Endodermal cell (in vitro differentiated cells): ENCODE measurements at regions not wholly inside any gene's neighbourhood (a gene's known extent, or its start where the extent isn't known, plus 50 kb on each side); places are given as distances from the start of the nearest gene placed in this dataset.

Experiments
- DNase-seq: peaks from one replicate; pipeline ENCODE4 v3.0.0-alpha.2; 2017
- H3K27ac ChIP-seq: 2 replicates; pipeline ENCODE4 v1.5.1; 2013; ENCODE audit warnings: mild to moderate bottlenecking, low read depth, low read length, moderate library complexity
- H3K27me3 ChIP-seq: 2 replicates; pipeline ENCODE4 v1.6.1; 2013; ENCODE audit warnings: mild to moderate bottlenecking, low read length, moderate library complexity; ENCODE audit not compliant: insufficient read depth, control insufficient read depth, poor library complexity, severe bottlenecking
- H3K36me3 ChIP-seq: 2 replicates; pipeline ENCODE4 v1.7.0; 2013; ENCODE audit warnings: mild to moderate bottlenecking, low read length, moderate library complexity; ENCODE audit not compliant: control insufficient read depth, insufficient read depth
- H3K4me1 ChIP-seq: one replicate; pipeline ENCODE4 v1.7.0; 2013; ENCODE audit warnings: low read length; ENCODE audit not compliant: control insufficient read depth, insufficient read depth
- H3K4me3 ChIP-seq: 2 replicates; pipeline ENCODE4 v1.5.1; 2013; ENCODE audit warnings: mild to moderate bottlenecking, low read length, moderate library complexity
- H3K9ac ChIP-seq: 2 replicates; pipeline ENCODE4 v1.6.1; 2013; ENCODE audit warnings: mild to moderate bottlenecking, low read length, moderate library complexity; ENCODE audit not compliant: poor library complexity, severe bottlenecking; ENCODE audit errors: extremely low read depth
- H3K9me3 ChIP-seq: 2 replicates; pipeline ENCODE4 v1.6.1; 2013; ENCODE audit warnings: mild to moderate bottlenecking, low read length, moderate library complexity; ENCODE audit not compliant: control insufficient read depth
- H3K27ac Mint-ChIP-seq: 2 replicates; pipeline ENCODE4 v1.8.0; 2020; ENCODE audit warnings: mixed read lengths
- H3K27me3 Mint-ChIP-seq: 2 replicates; pipeline ENCODE4 v1.8.0; 2021; ENCODE audit warnings: mild to moderate bottlenecking, mixed read lengths; ENCODE audit not compliant: insufficient read depth
- H3K36me3 Mint-ChIP-seq: 2 replicates; pipeline ENCODE4 v1.8.0; 2020; ENCODE audit warnings: low read depth, mixed read lengths
- H3K4me1 Mint-ChIP-seq: 2 replicates; pipeline ENCODE4 v1.8.0; 2020; ENCODE audit warnings: mixed read lengths
- H3K4me3 Mint-ChIP-seq: 2 replicates; pipeline ENCODE4 v1.8.0; 2020; ENCODE audit warnings: mild to moderate bottlenecking, moderate library complexity, mixed read lengths
- H3K9me3 Mint-ChIP-seq: 2 replicates; pipeline ENCODE4 v1.8.0; 2020; ENCODE audit warnings: mild to moderate bottlenecking, mixed read lengths
- CTCF ChIP-seq: fragments of 200-600 bp; sonication (generic); conservative IDR thresholded peaks from 2 replicates; pipeline ENCODE4 v1.5.0; 2021; ENCODE audit warnings: antibody characterized with exemption, mild to moderate bottlenecking

GRCh38 chrX:57737881-57738280, 57.8 kb upstream of the NLRP2B start:
- Mint-ChIP-seq H3K4me1 (no peaks in the 10 kb centered on the region), H3K9me3 (peaks cover 44% of the 10 kb centered on the region), H3K4me3 (no peak overlapping the region), H3K27me3 (no peaks in the 10 kb centered on the region), H3K36me3 (no peaks in the 10 kb centered on the region), H3K27ac (no peak overlapping the region)
- Histone ChIP-seq H3K9ac (no peak overlapping the region), H3K4me1 (no peaks in the 10 kb centered on the region), H3K27me3 (no peaks in the 10 kb centered on the region), H3K9me3 (peaks cover 10% of the 10 kb centered on the region), H3K27ac (no peak overlapping the region), H3K4me3 (no peak overlapping the region), H3K36me3 (no peaks in the 10 kb centered on the region)
- TF ChIP-seq CTCF = no peak
- no peak for DNase-seq
